ELF-1 (cell line): ENCODE measurements at regions not wholly inside any gene's neighbourhood (a gene's known extent, or its start where the extent isn't known, plus 50 kb on each side); places are given as distances from the start of the nearest gene placed in this dataset.
A peak's percentile ranks its signal among the peaks of the same experiment; 100 is the strongest.
"Not testable (repeated sequence)": the region's sequence is repeated elsewhere in the genome, so short reads cannot be mapped to it uniquely, and the experiment has no call there.

Experiments
- DNase-seq: peaks from one replicate; pipeline ENCODE4 v3.0.0-alpha.2; 2016; ENCODE audit warnings: low read depth, low spot score

- DNase-seq, result no peak
These were observed 637.8 kb upstream of the LUZP2 start for GRCh38 chr11:23859087-23859486.

GRCh38 chr11:23861615-23862014 is 635.2 kb upstream of the LUZP2 start:
- no peak for DNase-seq

DNA sequence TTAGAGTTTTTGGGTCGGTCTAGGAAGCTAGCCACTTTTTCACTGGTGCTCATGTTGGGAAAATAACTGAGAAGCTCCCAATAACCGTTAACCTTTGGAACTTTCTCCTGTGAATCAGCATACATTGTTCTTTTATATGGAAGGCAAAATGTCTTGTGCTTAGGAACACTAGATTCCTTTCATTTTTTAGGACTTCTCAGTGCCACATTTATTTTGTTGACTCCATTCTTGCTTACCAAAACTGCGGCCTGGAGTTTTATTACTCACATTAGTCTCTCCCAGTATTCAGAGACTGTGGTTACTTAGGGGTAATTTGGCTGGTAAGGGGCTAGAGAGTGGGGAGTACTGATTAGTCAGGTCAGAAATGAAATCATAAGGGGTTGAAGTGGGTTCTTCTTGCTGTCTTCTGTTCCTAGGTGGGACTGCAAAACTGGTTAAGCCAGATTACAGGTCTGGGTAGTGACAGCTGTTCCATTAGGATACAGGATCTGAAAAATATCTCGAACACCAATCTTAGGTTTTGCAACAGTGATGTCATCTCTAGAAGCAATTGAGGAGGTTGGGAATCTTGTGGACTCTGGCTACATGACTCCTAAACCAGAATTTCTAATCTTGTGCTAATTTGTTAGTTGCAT is 631.4 kb upstream of the LUZP2 start:
- no peak for DNase-seq

DNA sequence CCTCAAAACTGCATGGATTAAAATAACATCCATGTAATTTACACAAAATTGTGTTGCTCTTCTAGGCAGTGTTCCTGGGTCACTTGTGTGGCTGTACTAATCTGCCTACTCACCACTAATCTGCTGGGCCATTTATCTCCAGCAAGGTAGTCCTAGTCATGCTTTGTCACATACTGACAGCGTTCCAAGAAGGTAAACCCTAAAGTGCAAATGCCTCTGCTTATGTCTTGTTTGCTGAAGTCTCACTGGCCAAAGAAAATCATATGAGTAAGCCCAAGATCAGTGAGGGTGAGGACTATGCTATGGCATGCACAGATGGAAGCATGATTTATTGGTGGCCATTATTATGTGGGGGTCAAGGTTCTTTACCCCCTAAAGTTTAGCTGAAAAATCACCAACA is 630.2 kb upstream of the LUZP2 start:
- DNase-seq, result no peak

GRCh38 chr11:23869671-23870070 is 627.2 kb upstream of the LUZP2 start:
- no peak for DNase-seq

GRCh38 chr11:23873406-23873805 is 623.4 kb upstream of the LUZP2 start:
- no peak for DNase-seq

DNA sequence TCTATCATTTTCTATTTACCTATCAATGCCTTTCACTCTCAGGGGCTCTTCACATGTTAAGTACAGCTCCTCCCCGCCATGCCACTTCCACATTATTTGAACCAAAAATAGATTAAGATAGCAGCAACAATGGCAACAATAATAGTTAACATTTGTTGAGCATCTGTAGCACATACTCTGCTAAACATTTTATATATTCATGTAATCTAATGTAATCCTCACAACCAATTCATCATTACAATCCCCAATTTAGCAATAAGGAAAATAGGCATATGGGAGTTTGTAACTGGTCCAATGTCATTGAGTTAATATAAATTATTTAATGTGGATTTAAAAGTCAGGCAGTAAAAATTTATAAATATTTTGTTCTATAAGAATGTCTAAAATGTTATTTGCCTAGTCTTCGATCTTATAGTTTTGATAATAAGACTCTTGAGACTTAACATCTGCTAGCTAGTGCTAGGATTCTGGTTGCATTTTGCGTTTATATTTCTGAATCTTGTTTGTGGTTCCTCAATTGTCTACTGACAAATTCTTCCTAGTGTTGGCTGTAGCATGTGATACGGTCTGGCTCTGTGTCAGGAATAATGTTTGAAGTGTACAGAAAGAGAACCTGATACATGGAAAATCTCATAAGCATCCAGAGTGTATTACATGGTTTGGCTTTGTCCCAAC is 621.5 kb upstream of the LUZP2 start:
- DNase-seq, result no peak

DNA sequence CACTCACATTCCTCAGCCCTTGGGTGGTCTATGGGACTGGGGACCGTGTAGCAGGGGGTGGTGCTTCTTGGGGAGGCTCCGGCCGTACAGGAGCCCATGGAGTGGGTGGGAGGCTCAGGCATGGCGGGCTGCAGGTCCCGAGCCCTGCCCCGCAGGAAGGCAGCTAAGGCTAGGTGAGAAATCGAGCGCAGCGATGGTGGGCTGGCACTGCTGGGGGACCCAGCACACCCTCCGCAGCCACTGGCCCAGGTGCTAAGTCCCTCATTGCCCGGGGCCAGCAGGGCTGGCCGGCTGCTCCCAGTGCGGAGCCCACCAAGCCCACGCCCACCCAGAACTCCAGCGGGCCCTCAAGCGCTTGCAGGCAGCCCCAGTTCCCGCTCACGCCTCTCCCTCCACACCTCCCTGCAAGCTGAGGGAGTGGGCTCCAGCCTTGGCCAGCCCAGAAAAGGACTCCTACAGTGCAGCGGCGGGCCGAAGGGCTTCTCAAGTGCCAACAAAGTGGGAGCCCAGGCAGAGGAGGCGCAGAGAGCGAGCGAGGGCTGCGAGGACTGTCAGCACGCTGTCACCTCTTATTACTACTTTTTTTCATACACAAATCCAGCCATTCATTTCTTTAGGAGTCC is 613.3 kb upstream of the LUZP2 start:
- not testable (repeated sequence) for DNase-seq

- DNase-seq, result no peak
These were observed 612.5 kb upstream of the LUZP2 start for GRCh38 chr11:23884341-23884740.

- DNase-seq, result no peak
These were observed 611.1 kb upstream of the LUZP2 start for GRCh38 chr11:23885801-23886200.

GRCh38 chr11:23887122-23887521 is 609.7 kb upstream of the LUZP2 start:
- not testable (repeated sequence) for DNase-seq

GRCh38 chr11:23893126-23893525 is 603.7 kb upstream of the LUZP2 start:
- no peak for DNase-seq

DNA sequence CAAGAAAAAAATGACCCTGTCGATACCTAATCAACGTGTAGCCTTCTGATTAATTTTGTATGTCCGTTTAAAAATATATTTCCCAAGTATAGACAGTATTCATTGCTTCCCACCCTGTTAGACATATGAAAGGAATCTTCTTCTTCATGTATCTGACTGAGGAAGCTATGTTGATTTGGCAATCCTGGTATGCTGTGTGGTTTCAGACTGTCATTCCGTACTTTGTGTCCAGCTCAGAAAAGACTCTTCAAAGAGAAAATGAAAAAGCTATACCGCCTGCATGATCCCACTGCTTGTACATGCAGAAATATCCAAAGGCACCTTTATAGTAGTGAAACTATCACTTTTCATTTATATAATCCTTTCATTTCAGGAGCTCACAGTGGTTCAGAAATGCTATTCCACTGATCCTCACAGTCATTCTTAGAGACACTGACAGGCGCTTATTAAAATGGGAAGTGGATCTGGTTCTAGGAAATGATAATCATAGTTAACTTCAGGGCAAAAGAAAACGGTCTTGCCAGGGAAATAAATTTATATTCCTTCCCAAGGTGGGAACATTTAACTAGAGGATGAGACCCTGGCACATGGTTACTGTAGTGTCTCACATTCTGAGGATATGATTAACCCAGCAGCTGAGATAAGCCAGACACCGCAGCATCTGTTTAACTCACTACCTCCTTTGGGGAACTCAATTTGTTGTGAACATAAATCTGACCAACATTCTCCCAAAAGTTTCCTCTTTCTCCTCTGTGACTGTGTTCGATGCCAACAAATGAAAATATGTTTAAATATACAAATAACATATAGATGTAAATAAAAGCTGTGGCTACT is 599.2 kb upstream of the LUZP2 start:
- no peak for DNase-seq

DNA sequence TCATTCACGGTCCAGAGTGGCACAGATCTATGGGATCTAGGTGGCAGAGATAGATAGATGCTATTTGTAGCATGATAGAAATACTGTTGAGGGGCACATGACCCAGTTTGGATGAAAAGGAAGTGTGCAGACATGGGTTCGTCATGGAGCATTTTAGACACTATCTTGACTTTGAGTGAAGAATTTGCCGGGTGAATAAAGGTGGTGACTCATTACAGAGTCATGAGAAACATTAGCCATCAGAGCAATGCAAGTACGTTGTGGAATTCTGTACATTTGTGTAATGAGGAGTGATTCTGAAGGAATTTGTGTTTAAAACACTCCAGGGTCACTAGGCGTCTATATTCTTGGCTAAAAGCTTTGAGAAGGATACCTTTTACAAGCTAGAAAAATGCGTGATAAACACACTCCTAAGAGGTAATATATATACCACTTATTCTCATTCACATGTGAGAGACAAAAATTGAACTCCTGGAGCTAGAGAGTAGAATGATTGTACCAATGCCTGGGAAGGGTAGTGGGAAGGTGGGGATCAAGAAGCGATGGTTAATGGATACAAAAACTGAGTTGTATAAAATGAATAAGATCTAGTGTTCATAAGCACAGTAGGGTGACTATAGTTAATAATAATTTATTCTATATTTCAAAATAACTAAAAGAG is 593.7 kb upstream of the LUZP2 start:
- DNase-seq, result no peak

DNA sequence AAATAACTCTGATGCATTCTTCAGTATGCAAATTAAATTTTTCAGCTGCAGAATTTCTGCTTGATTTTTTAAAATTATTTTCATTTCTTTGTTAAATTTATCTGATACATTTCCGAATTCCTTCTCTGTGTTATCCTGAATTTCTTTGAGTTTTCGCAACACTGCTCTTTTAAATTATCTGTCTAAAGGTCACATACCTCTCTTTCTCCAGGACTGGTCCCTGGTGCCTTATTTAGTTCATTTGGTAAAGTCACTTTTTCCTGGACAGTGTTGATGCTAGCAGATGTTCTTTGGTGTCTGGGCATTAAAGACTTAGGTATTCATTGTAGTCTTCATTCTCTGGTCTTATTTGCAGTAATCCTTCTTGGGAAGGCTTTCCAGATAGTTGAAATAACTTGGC is 577.4 kb upstream of the LUZP2 start:
- DNase-seq, result no peak

DNA sequence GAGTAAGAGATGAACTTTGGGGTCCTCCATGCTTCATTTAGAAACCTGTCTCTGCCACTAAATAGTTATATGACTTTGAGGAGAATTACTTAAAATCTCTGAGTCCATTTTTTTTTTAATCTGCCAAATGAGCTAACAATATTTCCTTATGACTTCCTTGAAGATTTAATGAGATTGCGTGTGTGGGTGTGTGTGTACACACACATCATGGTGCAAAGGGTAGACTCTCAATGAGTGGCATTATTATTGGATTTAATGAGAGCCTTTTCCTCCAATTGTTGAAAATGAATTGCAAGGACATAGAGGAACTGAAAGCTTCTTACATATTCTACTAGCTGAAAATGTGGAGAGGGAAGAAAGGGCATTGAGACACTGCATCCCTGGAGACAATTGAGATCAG is 573.5 kb upstream of the LUZP2 start:
- no peak for DNase-seq

DNA sequence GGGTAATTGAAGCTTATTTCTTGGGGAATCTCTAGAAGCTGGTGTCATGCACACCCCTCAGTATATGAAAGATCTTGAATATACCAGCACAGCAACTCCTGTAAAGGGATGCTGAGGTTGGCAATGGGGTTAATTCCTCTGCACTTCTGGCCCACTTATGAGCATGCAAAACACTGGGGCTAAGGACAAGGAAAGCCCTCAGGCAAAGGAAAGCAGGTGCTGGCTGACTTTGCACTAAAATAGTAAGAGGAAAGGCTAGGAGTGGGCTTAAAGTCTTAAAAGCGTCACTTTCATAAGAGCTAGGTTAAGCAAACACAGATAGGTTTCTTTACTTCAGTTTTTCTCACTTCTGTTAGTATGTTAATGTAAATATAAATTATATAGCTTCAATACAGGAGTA is 572.6 kb upstream of the LUZP2 start:
- peak; percentile 44 for DNase-seq

- DNase-seq, result no peak
These were observed 565.4 kb upstream of the LUZP2 start for GRCh38 chr11:23931443-23931842.

GRCh38 chr11:23932485-23932898 is 564.4 kb upstream of the LUZP2 start:
- no peak for DNase-seq

DNA sequence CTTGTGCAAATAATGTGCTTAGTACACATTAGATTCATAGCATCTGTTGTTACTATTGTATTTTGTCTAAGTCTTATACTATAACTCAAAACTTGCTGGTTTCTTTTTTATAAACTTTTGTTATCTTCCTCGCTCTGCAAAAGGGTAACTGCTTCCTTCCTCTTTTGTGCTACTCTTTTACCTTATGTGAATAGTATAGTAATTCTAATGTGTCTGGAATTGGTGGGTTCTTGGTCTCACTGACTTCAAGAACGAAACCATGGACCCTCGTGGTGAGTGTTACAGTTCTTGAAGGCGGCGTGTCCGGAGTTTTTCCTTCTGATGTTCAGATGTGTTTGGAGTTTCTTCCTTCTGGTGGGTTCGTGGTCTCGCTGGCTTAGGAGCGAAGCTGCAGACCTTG is 563.1 kb upstream of the LUZP2 start:
- DNase-seq, result no peak

DNA sequence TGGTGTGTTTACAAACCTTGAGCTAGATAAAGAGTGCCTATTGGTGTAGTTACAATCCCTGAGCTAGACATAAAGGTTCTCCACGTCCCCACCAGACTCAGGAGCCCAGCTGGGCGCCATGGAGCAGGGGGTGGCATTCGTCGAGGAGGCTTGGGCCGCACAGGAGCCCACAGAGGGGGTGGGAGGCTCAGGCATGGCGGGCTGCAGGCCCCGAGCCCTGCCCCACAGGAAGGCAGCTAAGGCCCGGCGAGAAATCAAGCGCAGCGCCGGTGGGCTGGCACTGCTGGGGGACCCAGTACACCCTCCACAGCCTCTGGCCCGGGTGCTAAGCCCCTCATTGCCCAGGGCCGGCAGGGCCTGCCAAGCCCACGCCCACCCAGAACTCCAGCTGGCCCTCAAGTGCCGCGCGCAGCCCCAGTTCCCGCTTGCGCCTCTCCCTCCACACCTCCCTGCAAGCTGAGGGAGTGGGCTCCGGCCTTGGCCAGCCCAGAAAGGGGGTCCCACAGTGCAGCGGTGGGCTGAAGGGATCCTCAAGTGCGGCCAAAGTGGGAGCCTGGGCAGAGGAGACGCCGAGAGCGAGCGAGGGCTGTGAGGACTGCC is 562.1 kb upstream of the LUZP2 start:
- DNase-seq, result not testable (repeated sequence)
